ENCODE measurements at regions not wholly inside any gene's neighbourhood (a gene's known extent, or its start where the extent isn't known, plus 50 kb on each side); places are given as distances from the start of the nearest gene placed in this dataset.

- no peak for DNase-seq
These were observed 51.0 kb upstream of the TNC start for GRCh38 chr9:115169003-115169402.

GRCh38 chr9:115170358-115171073, 52.6 kb upstream of the TNC start:
- no peak for DNase-seq

DNA sequence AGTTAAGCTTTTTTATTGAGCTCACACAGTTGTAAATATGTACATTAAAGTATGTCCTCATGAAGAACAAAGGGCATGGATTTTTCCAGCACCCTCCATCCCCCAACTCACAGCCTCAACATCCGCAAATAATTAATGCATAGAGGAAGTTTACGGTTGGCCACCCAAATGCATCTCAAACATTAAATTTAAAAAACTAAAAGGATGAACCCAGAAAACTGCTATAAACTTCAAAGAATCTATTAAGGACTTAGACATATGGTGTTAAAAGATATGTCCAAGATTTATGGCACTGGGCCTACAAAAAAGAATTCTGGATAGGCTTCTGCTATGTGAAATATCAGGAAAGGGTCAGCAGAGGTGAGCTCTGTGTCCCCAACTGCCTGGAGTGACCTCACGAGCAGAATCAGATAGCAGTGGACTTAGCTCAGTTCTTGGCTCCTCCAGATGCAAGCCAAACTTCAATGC, 54.0 kb upstream of the TNC start:
- no peak for DNase-seq

DNA sequence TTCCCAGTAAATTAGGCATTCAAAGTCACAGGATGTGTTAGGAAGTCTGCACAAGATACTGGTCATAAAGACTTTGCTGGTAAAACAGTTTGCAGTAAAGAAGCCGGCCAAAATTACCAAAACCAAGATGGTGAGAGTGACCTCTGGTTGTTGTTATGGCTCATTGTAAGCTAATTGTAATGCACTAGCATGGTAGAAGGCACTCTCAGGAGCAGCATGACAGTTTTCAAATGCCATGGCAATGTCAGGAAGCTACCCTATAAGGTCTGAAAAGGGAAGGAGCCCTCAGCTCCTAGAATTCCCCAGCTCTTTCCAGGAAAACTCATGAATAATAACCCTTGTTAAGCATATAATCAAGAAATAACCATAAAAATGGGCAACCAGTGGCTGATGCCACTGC, 64.3 kb upstream of the TNC start:
- no peak for DNase-seq

- no peak for DNase-seq
These were observed 65.5 kb upstream of the TNC start for GRCh38 chr9:115183436-115183835.

DNA sequence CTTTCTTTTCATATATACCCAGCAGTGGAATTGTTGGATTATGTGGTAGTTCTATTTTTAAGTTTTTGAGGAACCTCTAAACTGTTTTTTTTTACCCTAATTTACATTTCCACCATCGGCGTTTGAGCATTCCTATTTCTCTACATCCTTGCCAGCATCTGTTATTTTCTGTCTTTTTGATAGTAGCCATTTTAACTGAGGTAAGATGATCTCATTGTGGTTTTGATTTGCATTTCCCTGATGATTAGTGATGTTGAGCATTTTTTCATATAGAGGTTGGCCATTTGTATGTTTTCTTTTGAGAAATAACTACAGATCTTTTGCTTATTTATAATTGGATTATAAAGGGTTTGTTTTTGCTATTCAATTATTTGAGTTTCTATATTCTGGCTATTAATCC, 71.7 kb upstream of the TNC start:
- no peak for DNase-seq

DNA sequence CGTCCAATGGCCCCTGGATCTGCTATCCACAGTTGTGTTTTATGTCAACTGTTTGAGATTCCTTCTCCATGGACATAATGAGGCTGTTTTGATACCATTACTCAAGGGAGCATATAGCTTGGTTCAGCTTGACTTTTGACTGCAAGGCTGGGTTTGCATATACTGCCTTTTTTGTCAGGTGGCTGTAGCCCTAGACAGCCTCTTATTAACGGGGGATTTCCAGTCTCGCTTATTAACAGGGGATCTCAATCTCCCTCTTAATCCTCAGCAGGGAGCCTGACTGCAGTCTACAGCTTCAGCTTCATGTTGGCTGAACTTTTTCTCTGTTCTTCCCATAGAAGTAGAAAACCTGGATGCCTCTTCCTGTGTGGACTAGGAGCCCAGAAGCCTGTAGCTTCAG, 73.7 kb upstream of the TNC start:
- DNase-seq: no peak

DNA sequence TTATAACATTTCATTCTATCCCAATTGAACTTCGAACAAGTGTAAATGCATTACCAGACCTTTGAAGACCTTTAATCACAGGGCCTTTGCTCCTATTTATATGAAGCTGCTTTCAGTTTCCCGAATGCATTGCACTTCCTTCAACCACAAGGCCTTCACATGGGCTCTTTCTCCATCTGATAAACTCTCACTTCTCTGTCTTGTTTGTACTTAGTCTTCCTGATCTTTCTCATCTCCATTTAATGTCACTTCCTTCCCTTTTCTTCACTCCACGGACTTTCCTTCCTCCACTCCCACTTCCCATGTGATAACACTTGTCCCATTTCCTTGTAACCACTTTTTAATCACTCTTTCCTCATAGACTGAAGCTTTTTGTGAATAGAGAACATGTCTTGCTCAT, 74.3 kb upstream of the TNC start:
- no peak for DNase-seq

DNA sequence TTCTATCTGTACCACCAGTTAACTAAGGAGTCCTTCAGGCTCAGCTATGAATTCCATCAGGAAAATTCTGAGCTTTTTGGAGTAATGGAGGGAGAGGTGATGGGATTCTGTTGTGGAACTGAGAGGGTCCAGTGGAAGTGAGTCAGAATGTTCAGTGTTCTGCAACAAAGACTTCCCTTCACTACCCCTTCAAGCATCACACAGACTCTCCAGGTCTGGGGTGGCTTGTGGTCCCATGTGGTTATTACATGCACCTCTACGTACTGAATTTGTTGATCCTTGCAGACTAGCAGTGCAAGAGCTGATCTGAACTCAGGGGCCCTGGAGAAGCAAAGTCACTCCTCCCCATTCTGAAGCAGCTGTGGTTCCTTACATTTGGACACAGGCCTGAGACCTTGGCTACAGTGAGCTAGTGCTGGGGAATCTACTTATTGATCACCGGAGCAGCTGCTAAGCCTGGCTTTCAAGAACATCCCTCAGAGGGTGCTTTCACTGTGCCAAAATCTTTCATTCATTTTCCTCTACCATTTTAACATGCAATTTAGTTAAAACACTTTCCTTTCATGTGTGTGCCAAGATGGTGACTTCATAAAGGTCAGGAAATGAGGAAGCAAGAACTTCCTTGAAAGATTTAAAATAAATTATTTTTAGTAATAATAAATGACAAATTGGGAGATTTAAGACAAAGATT, 75.0 kb upstream of the TNC start:
- no peak for DNase-seq

GRCh38 chr9:115193777-115194176, 75.8 kb upstream of the TNC start:
- no peak for DNase-seq

GRCh38 chr9:115194216-115194615, 76.3 kb upstream of the TNC start:
- DNase-seq: no peak

DNA sequence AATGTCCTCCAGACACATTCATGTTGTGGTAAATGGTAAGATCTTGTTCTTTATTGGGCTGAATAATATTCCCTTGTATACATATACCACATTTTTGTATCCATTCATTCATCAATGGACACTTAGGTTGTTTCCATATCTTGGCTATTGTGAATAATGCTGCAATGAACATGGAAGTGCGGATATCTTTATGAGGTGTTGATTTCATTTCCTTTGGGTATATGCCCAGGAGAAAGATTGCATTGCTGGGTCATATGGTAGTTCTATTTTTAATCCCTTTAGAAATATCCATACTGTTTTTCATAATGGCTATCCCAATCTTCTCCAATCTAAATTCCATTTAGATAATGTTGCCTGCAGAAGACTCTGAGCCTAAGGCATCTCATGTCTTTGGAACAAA, 78.0 kb upstream of the TNC start:
- DNase-seq: no peak

DNA sequence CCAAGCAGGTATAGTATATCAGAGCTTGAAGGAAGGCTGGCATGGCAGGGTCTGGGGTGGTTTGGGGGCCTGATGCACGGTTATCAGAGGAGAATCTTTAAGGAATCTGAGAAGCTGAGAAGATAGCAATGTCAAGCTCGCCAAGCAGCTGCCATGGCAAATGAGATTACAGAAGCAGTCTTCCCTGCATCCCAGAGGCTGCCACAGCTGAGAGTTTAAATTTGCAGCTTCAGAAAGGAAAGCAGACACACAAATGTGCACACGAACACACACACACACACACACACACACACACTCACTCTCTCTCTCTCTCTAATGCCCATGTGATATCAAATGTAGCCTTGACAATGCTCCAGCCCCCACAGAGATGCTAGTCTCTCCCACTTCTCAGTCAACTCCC, 79.0 kb upstream of the TNC start:
- no peak for DNase-seq

GRCh38 chr9:115198001-115198400, 80.0 kb upstream of the TNC start:
- no peak for DNase-seq

DNA sequence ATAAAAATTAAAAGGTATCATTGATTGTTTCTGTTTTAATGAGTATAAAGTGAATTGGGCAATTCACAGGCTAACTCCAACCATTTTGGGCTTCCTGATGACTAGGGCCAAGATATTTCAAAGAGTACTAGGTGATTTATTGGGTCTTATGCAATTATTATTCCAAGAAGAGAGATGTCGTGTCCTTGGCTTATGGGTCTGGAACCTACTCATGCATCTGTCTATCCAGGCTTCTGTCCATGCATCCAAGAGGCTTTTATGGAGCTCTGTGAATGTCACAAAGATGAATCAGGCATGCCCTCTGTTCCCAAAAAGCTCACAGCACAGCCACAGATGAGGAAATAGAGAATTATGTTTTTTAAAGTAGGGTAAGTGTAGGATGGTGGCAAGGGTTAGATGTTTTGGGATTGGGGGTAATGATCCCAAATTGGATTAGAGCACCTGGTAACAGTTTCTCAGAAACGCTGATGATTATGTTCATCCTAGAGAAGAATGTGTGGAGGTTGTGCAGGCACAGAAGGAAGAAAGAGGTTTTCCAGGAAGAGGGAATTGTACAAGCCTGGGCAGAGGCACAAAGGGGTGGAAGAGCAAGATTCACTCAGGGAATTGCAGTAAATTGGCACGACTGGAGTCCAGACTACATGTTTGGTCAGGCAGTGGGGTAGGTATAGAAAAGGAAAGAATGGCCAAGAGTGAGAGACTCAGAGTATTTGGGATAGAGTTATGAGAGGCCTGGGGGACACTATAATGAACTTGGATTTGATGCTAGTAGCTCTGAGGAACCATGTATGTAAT, 83.0 kb upstream of the TNC start:
- no peak for DNase-seq

GRCh38 chr9:115202181-115202580, 84.2 kb upstream of the TNC start:
- no peak for DNase-seq

DNA sequence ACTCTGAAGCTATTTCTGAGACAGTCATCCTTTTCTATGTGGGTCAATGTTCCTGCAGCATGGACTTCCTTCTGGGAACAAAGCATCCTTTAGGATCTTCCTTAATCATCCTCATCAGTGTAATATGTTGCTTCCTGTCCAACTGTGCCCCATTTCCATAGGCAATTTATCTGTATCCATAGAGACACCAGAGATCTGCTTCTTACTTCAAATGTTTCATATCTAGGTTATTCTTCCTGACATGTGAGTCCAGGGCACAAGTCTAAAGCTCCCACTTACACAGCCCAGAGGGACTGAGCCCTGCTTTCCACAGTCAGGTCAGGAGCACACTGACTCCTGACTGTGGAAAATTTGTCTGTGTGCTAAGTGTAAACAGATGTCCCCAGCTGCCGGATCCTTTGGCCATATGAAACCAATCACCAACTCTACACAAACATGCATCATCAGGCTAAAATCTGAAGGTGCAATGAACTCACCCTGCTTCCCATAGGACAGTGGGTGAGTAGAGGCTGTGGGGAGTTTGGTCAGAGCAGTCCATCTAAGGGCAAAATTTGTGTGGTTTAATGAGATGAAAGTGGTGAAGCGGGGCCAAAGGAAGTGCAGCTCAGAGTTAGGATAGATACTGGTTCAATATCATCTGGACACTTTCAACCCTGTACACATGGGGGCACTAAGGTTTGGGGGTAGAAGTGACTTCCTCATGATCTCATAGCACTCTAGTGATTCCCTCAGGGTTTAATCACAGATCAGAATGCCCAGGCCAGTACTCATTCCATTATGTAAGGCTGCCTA, 85.2 kb upstream of the TNC start:
- no peak for DNase-seq

DNA sequence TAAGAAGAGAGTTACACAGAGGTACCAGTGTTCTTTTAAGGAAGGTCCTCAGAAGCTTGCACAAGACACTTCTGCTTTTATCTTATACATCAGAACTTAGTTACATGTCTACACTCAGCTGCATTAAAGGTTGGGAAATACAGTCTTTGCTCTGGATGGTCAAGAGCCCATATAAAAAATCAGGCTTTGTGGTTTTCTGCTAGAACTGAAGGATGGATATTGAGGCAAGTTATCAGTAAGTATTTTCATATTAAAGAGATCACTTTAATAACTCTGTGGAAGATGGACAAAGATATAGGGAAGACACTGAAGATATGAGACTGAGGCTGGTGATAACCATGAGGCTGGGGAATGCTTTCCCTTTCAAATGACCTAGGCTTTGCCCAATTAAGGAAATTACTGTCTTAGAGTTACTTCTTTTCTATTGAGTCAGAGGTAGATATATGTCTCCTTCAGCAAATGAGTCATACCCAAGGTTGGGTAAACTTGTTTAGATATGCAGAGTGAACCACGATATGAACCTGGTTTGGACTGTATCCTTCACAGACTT, 87.0 kb upstream of the TNC start:
- no peak for DNase-seq

DNA sequence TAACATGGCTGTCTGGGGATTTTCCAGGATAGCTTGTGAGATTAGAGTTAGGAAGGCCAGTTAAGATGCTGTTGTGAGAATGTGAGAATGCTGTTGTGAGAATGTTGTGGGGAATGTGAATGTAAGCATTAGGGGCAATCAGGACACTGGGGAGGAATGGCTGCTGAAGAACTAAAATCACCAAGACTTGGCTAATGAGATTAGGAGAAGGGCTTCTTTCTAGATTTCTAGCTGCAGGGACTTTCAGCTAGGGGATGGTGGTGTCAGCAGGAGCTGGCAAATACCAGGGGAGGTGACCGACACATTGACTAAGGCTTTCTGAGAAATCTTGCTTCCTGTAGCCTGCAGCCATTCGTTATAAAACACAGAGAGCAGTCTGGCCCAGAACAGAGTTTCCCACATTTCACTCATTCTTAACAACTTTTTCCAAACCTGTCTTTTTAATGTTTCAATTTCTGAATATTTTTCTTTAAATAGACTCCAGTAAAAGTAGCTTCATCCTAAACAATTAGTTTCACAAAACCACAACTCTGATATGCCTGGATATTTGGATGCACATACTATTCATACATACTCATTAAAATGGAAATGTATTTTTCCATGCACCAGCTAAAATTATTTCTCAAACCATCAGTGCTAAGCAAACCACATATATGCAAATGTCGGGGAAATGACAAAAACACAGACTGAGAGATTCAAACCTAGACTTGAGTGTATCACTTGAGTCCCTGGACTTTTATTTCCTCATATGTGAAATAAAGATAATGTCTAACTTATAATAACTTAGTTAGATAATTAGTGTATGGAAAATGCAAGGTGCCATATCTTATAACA, 89.3 kb upstream of the TNC start:
- DNase-seq: no peak

DNA sequence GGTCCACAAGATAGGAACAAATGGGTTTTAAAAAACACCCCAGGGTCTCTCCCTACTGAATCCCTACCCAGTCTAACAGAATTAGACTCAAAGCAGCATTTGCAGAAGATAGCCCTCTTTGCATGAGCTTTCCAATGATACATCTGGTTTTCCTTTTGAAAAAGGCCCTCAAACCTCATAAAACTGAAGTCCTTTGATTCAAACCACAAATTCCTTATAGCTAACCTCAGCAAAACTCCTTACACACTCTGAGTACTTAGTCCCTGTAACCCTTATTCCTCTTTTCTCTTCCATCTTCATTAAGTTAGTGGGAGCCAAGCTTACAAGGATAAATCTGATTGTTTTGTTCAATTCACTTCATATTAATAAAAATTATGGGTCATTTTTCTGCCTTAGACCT, 90.5 kb upstream of the TNC start:
- no peak for DNase-seq

DNA sequence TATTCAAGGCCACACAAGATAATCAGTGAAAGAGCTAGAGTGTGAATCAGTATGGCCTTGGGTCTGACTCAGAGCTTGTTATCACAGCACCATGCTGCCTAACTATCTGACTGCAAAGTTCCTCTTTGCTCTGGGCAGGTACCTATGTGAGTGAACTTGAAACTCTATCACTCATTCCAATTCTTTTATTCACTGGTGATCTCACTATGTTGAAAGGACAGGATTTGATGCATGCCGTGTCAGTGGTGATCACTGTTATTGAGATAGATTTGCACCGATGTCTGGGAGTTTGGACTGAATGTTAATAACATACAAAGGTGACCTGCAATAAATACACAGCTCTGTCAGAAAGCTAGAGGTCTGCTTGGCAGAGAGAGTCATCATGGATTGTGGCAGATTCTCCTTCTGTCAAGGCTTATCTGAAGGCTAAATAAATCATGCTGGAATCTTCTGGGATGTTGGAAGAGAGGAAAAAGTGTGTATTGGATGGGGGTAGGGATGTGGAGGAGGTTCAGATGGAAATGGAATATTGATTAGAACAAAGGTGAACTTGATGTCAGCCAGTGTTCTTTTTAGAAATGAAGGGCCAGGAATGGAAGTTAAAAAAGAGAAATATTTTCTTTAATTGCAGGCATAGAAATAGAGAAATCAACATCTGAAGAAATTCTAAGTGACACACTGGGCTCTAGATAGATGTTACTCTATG, 91.8 kb upstream of the TNC start:
- DNase-seq: no peak

Measured in NCI-H510A treated with DMSO at 0.1 percent for 48 hours (cell line).